Ishikawa (cell line): ENCODE measurements at regions not wholly inside any gene's neighbourhood (a gene's known extent, or its start where the extent isn't known, plus 50 kb on each side); places are given as distances from the start of the nearest gene placed in this dataset.

Experiments
- CEBPB ChIP-seq: IDR thresholded peaks from 2 replicates; pipeline ENCODE4 v1.6.1; 2012
- CREB1 ChIP-seq: IDR thresholded peaks from 2 replicates; pipeline ENCODE4 v1.6.1; 2012; ENCODE audit warnings: low read depth
- EGR1 ChIP-seq: IDR thresholded peaks from 2 replicates; pipeline ENCODE4 v1.6.1; 2012
- EP300 ChIP-seq: IDR thresholded peaks from 2 replicates; pipeline ENCODE4 v1.6.1; 2012; ENCODE audit warnings: borderline replicate concordance
- FOXM1 ChIP-seq: IDR thresholded peaks from 2 replicates; pipeline ENCODE4 v1.6.1; 2012; ENCODE audit warnings: low read depth, borderline replicate concordance
- MAX ChIP-seq: IDR thresholded peaks from 2 replicates; pipeline ENCODE4 v1.6.1; 2012
- NFIC ChIP-seq: IDR thresholded peaks from 2 replicates; pipeline ENCODE4 v1.6.1; 2012
- RAD21 ChIP-seq: IDR thresholded peaks from 2 replicates; pipeline ENCODE4 v1.6.1; 2012; ENCODE audit warnings: low read depth
- REST ChIP-seq: IDR thresholded peaks from 2 replicates; pipeline ENCODE4 v1.6.1; 2012; ENCODE audit warnings: low read depth, mild to moderate bottlenecking
- TAF1 ChIP-seq: IDR thresholded peaks from 2 replicates; pipeline ENCODE4 v1.6.1; 2012; ENCODE audit warnings: low read depth, mild to moderate bottlenecking
- TCF12 ChIP-seq: IDR thresholded peaks from 2 replicates; pipeline ENCODE4 v1.6.1; 2012; ENCODE audit warnings: low read depth
- TEAD4 ChIP-seq: IDR thresholded peaks from 2 replicates; pipeline ENCODE4 v1.6.1; 2012
- USF1 ChIP-seq: IDR thresholded peaks from 2 replicates; pipeline ENCODE4 v1.6.1; 2012
- YY1 ChIP-seq: IDR thresholded peaks from 2 replicates; pipeline ENCODE4 v1.6.1; 2012; ENCODE audit warnings: low read depth
- ZBTB7A ChIP-seq: IDR thresholded peaks from 2 replicates; pipeline ENCODE4 v1.6.1; 2012; ENCODE audit warnings: low read depth

GRCh38 chr3:27544372-27544865 is 60.2 kb upstream of the SLC4A7 start:
- TF ChIP-seq RAD21 (no peak), REST (no peak), ZBTB7A (no peak), CEBPB (peak; percentile 87), USF1 (no peak), MAX (no peak), EP300 (no peak), TEAD4 (peak; percentile 14; the same call in 1 of the 2 replicates)

DNA sequence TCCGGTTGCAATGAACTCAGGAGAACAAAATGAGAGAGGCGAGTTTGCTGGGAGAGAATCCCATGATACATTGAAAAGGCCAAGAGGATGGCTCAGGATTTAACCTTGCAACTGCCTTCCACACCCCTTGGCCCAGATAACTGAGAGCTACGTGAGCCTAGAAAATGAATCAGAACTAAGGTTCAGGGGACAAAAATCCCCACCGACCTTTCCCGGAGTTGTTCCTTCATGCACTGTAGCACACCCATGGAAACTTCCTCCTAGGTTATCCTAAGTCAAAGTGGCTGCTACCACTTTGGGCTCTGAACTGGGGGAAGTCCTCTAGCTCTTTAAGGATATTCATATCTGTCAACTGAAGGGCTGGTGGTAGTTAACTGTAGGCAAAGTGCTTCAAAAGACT is 58.3 kb upstream of the SLC4A7 start:
- TF ChIP-seq EP300 (no peak), TAF1 (no peak), NFIC (no peak), RAD21 (no peak), USF1 (no peak), EGR1 (no peak), CREB1 (no peak), ZBTB7A (no peak)

DNA sequence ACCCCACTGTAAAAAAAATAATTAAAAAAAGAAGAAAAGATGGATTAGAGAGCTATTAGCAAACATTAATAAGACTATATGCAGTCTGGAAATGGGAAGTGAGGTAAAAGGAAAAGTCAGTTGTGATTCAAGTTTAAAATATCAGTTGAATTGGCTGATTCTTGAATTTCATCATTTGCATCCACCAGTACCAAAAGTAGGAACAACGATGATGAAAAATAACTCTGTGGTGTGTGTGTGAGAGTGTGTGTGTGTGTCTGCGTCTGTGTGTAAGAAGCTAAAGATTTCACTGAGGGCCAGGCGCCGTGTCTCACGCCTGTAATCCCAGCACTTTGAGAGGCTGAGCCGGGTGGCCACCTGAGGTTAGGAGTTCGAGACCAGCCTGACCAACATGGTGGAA is 56.0 kb upstream of the SLC4A7 start:
- TF ChIP-seq RAD21 (no peak), ZBTB7A (no peak)

GRCh38 chr3:27536491-27536890 is 52.3 kb upstream of the SLC4A7 start:
- TF ChIP-seq USF1: no peak

- TF ChIP-seq ZBTB7A (no peak), RAD21 (no peak), REST (no peak), NFIC (no peak), TCF12 (no peak), YY1 (no peak), EP300 (no peak), EGR1 (no peak), USF1 (no peak), CEBPB (no peak), MAX (no peak), TAF1 (no peak), FOXM1 (no peak), CREB1 (no peak), TEAD4 (no peak)
Observed at GRCh38 chr3:27535809-27536392, 51.7 kb upstream of the SLC4A7 start.

DNA sequence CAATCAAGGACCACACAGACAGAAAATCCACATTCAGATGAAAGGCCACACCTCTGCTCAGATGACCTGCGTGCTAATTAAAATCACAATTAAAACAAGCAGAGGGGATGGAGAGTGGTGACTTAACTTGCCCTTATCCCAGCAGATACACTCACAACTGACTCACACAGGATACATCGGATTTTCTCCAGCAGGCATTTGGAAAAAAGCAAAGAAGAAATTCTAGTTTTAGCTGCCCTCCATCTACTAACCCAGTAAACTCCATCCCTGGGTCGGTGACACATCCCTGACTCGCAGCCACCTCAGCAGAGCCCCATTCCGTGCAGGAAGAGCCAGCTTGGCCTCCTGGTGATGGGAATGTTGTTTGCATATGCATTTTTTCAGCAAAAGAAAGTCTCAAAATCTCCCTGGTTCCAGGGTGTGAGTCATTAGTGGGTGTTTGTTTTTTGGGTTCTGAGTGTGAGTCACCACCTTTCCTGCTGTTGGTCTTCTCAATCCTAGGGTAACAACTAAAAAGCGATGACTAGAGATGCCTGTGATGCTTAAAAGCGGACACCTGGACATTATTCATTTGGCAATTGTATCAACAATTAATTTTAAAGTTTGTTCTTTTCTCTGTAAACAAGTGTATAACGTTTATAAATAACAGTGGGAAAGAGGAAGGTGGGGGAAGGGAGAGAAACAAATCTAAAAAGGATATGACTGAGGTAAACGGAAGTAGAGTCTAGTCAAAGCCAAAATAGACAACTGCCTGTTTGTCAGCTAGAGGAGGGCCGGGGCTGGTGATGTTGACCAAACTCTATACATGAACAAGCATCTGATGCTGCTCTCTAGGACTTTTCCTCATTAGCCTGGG is 49.8 kb upstream of the SLC4A7 start:
- TF ChIP-seq CREB1 (no peak), TEAD4 (peak; percentile 67), NFIC (peak; percentile 55), EP300 (peak; percentile 60; the same call in 1 of the 2 replicates), TCF12 (0 out of 2 replicates have a peak, but pooled peaks have one; percentile 32)
